ENCODE measurements at regions not wholly inside any gene's neighbourhood (a gene's known extent, or its start where the extent isn't known, plus 50 kb on each side); places are given as distances from the start of the nearest gene placed in this dataset.
A peak's percentile ranks its signal among the peaks of the same experiment; 100 is the strongest.

DNA sequence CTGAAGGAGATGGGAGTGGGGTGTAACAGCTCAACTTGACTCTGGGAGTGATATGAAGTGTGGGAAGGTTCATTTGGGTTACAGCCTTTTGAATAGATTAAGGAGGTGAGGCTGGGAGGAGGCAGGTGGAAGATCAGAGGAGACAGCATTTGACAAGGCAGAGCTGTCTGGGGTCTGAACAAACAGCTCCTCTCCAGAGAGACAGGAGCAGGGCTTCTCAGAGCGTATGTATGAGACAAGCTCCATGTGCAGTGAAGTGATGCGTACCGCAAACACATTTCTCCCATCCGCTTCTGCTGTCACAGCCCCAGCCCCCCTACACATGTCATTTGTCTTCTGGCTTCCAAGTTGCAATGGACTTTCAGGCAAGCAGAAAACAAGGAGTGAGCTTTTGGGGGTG, 137.1 kb upstream of the E2F8 start:
- TF ChIP-seq TAF1 (IDR thresholded peaks at IDR 0.05; ENCODE audit: borderline replicate concordance, insufficient read depth, low read length) (no peak), REST (IDR thresholded peaks at IDR 0.05; ENCODE audit: insufficient read depth in 1 of 2, low read depth in 2 of 2, low read length in 2 of 2) (no peak), FOXP2 (optimal IDR thresholded peaks at IDR 0.05; ENCODE audit: borderline replicate concordance, extremely low read depth, extremely low read length, insufficient read depth) (no peak), POLR2AphosphoS5 (IDR thresholded peaks at IDR 0.05; ENCODE audit: low read depth, low read length) (no peak), SIN3A (IDR thresholded peaks at IDR 0.05; ENCODE audit: borderline replicate concordance, insufficient read depth, low read length) (no peak)

DNA sequence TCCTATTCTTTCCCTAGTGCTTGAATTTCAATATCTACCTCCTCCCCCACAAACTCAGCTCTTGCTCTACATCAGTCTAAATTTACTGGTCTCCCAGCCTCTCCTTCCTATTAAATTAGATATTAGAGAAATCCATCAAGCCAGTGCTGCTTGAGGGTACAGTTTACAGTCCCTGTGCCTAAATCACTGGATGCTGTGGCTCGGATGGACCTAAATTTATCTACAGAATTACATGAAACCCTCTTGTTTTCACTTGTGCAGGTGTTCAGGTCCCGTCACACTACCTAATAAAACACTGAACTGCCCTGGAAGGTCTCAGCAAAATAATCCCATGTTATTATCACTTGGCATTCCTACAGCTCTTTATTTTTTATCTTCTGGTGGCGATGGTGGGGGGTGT, 134.7 kb upstream of the E2F8 start:
- TF ChIP-seq FOXP2 (optimal IDR thresholded peaks at IDR 0.05; ENCODE audit: borderline replicate concordance, extremely low read depth, extremely low read length, insufficient read depth) (no peak), POLR2AphosphoS5 (IDR thresholded peaks at IDR 0.05; ENCODE audit: low read depth, low read length) (no peak), REST (IDR thresholded peaks at IDR 0.05; ENCODE audit: insufficient read depth in 1 of 2, low read depth in 2 of 2, low read length in 2 of 2) (no peak), TAF1 (IDR thresholded peaks at IDR 0.05; ENCODE audit: borderline replicate concordance, insufficient read depth, low read length) (no peak), SIN3A (IDR thresholded peaks at IDR 0.05; ENCODE audit: borderline replicate concordance, insufficient read depth, low read length) (no peak)

GRCh38 chr11:19374151-19374569, 133.4 kb upstream of the E2F8 start:
- no peak for TF ChIP-seq REST (IDR thresholded peaks at IDR 0.05; ENCODE audit: insufficient read depth in 1 of 2, low read depth in 2 of 2, low read length in 2 of 2)
- no peak for TF ChIP-seq SIN3A (IDR thresholded peaks at IDR 0.05; ENCODE audit: borderline replicate concordance, insufficient read depth, low read length)
- no peak for TF ChIP-seq TAF1 (IDR thresholded peaks at IDR 0.05; ENCODE audit: borderline replicate concordance, insufficient read depth, low read length)
- no peak for TF ChIP-seq POLR2AphosphoS5 (IDR thresholded peaks at IDR 0.05; ENCODE audit: low read depth, low read length)
- TF ChIP-seq FOXP2 (optimal IDR thresholded peaks at IDR 0.05; ENCODE audit: borderline replicate concordance, extremely low read depth, extremely low read length, insufficient read depth): no peak

GRCh38 chr11:19372381-19372780, 131.6 kb upstream of the E2F8 start:
- no peak for TF ChIP-seq SIN3A (IDR thresholded peaks at IDR 0.05; ENCODE audit: borderline replicate concordance, insufficient read depth, low read length)
- no peak for TF ChIP-seq POLR2AphosphoS5 (IDR thresholded peaks at IDR 0.05; ENCODE audit: low read depth, low read length)

- TF ChIP-seq TAF1 (IDR thresholded peaks at IDR 0.05; ENCODE audit: borderline replicate concordance, insufficient read depth, low read length): no peak
- no peak; the same call in 1 of the 2 replicates for TF ChIP-seq SIN3A (IDR thresholded peaks at IDR 0.05; ENCODE audit: borderline replicate concordance, insufficient read depth, low read length)
- peak; percentile 45 for TF ChIP-seq FOXP2 (optimal IDR thresholded peaks at IDR 0.05; ENCODE audit: borderline replicate concordance, extremely low read depth, extremely low read length, insufficient read depth)
- TF ChIP-seq REST (IDR thresholded peaks at IDR 0.05; ENCODE audit: insufficient read depth in 1 of 2, low read depth in 2 of 2, low read length in 2 of 2): no peak
- no peak for TF ChIP-seq POLR2AphosphoS5 (IDR thresholded peaks at IDR 0.05; ENCODE audit: low read depth, low read length)
Measured at GRCh38 chr11:19370100-19370861, 129.5 kb upstream of the E2F8 start.

All from PFSK-1 (cell line).